AG04449 (cell line): ENCODE measurements at regions not wholly inside any gene's neighbourhood (a gene's known extent, or its start where the extent isn't known, plus 50 kb on each side); places are given as distances from the start of the nearest gene placed in this dataset.
A peak's percentile ranks its signal among the peaks of the same experiment; 100 is the strongest.

ENCODE experiments used
- CTCF ChIA-PET: fragments of 350-600 bp; formaldehyde crosslinking; extraction: SDS; loops from one replicate; lab custom pipeline; 2021; ENCODE audit warnings: antibody characterized with exemption; lab: Yijun Ruan, JAX
- POLR2A ChIA-PET: fragments of 400-600, 350-600 bp; formaldehyde crosslinking; extraction: SDS; loops from one replicate; lab custom pipeline; 2020; ENCODE audit warnings: antibody characterized with exemption, inconsistent platforms; lab: Yijun Ruan, JAX
- DNase-seq: peaks from one replicate; pipeline ENCODE4 v3.0.0-alpha.2; 2010; ENCODE audit warnings: low read depth, low spot score
- H3K4me3 ChIP-seq: 2 replicates; pipeline ENCODE4 v1.5.1; 2011; ENCODE audit warnings: low read depth, mild to moderate bottlenecking, control low read depth, low read length
- TF ChIP-seq, protein P1 (sequence below): IDR thresholded peaks from one replicate; pipeline ENCODE4 v1.5.1; 2011; ENCODE audit warnings: mild to moderate bottlenecking, moderate library complexity, low read length, control low read depth, inconsistent platforms; ENCODE audit not compliant: insufficient read depth; ENCODE audit errors: missing control alignments

DNA sequence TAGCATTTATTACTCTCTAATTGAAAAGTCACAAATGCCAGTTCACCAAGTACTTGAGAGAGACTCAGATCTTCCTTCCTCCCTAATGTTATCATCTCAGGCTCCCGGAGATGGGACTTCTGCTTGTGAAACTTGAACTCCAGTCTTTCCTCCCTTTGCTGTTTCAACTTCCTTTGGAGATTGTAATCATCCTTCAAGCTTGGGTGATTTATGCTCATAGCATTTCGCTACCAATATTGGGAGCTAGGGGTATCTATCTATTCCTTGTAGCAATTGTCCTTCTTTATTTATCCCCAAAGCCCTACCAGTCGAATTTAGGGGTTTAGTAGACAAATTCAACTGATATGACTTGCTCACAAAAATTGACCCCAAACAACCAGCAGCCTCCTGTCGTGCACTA, 117.9 kb upstream of the STARD3NL start:
- no peak overlapping the region for H3K4me3 ChIP-seq
- CTCF ChIA-PET: no interaction called here
- TF ChIP-seq, protein P1, sequence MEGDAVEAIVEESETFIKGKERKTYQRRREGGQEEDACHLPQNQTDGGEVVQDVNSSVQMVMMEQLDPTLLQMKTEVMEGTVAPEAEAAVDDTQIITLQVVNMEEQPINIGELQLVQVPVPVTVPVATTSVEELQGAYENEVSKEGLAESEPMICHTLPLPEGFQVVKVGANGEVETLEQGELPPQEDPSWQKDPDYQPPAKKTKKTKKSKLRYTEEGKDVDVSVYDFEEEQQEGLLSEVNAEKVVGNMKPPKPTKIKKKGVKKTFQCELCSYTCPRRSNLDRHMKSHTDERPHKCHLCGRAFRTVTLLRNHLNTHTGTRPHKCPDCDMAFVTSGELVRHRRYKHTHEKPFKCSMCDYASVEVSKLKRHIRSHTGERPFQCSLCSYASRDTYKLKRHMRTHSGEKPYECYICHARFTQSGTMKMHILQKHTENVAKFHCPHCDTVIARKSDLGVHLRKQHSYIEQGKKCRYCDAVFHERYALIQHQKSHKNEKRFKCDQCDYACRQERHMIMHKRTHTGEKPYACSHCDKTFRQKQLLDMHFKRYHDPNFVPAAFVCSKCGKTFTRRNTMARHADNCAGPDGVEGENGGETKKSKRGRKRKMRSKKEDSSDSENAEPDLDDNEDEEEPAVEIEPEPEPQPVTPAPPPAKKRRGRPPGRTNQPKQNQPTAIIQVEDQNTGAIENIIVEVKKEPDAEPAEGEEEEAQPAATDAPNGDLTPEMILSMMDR: no peak
- POLR2A ChIA-PET: no interaction called here
- DNase-seq: no peak

DNA sequence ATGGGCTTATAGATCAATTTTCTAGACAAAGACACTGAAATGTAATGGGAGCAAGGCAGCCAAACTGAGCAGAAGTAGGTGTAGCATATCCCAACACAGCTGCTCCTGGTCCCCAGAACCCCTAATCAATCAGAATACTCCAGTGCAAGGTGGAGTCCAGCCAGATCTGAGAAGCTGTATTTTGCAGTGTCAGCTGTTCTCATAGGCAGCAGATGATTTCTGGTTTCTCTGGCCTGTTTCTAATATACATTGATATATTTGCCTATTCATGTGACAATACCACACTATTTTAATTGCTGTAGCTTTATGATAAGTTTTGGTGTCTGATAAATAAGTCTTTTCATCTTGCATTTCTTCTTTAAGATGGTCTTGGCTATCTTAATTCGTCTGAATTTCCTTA, 117.4 kb upstream of the STARD3NL start:
- CTCF ChIA-PET: no interaction called here
- POLR2A ChIA-PET: no interaction called here
- no peak for DNase-seq
- TF ChIP-seq, protein P1: no peak
- H3K4me3 ChIP-seq: no peak overlapping the region

DNA sequence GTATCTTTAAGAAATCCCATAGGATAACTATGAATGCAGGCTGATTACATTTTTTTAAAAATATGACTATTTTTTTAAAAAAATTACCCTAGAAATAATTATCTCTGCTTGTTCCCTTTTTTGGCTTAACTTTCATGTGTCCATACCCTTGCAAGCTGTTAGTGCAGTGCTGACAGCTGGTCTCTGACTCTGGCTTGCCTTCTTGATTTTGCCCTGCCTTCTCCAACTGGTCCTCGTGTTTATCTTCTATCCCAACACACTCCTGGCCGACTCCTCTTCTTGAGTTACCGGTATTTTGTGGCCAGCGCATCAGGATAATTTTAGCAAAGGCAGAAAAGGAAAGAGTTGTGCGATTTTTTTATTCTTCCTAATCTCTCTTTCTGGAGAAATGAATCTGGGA, 111.7 kb upstream of the STARD3NL start:
- H3K4me3 ChIP-seq: no peak overlapping the region
- POLR2A ChIA-PET: no interaction called here
- no peak for DNase-seq
- TF ChIP-seq, protein P1: no peak
- CTCF ChIA-PET: no interaction called here

DNA sequence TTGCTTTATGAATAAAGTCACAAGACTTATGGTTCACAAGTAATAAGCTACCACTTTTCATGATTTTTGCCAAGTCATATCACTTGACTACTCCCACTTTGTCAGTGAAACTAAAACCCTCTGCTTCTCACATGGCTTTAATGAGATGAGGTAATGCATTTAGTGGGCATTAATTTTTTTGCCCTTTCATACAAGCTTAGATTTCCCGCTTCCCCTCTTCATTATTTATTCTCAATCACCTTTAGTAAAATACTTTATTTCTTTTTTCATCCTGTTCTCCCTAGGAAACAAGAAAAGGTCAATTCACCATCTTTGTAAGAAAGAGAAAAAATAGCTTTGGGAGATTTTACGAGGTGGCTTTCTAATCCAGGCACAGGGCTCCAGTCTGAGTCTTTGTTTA, 109.6 kb upstream of the STARD3NL start:
- no peak overlapping the region for H3K4me3 ChIP-seq
- ChIA-PET POLR2A (no interaction called here), CTCF (no interaction called here)
- DNase-seq: no peak
- TF ChIP-seq, protein P1: no peak

DNA sequence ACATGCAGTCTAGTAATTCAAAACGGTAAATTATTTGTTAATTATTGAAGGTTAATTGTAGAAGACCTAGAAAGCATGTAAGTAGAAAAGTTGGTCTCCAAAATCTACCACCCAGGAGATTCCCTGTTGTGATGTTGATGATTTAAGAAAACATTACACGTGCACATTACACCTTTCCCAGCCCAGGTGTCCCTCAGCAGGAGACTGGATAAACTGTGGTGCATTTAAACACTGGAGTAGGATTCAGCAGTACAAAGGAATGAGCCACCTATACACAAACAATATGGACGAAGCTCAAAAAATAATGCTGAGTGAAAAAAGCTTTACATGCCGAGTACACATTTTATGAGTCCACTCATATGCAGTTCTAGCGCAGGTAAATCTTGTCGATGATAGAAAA, 109.0 kb upstream of the STARD3NL start:
- POLR2A ChIA-PET: no interaction called here
- no peak overlapping the region for H3K4me3 ChIP-seq
- no peak for DNase-seq
- CTCF ChIA-PET: interaction anchor here (0.6 to 0.8 kb wide), 2 partner anchors 10 to 39 kb away, joined by 3 read pairs; no protein-coding TSS in a partner anchor
- TF ChIP-seq, protein P1: no peak

DNA sequence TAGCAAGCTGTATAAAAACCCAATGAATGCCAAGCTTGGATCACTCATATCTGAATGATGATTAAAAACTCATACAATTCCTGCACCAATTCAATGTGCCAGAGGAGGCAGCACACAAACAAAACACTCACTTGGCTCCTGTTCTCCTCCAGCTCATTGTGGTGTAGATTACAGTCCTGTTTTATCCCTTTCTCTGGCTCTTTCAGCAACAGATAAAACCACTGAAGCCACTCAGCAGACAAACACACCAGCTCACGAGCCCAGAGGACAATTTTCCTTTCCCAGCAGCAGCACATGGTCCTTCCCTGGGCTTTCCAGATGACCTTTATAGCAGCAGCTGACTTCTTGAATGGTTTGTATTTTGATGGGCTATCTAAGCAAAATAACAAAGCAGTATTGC, 107.3 kb upstream of the STARD3NL start:
- POLR2A ChIA-PET: no interaction called here
- CTCF ChIA-PET: no interaction called here
- H3K4me3 ChIP-seq: no peak overlapping the region
- TF ChIP-seq, protein P1: peak; percentile 34
- DNase-seq: no peak

DNA sequence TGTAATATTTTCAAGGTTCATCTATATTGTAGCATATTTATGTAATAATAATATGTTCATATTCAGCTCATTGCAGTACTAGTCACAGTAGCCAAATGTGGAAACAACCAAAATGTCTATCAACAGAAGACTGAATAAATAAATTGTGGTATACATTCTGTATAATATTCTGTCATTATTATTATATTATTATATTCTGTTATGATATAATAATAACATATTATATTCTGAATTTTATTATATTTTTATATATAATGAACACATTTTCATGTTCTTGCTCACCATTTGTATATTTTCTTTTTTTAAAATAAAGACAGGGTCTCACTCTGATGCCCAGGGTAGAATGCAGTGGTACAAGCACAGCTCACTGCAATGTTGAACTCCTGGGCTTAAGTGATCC, 91.2 kb upstream of the STARD3NL start:
- no peak for DNase-seq
- ChIA-PET POLR2A (no interaction called here), CTCF (interaction anchor here (2.4 kb wide), 1 partner anchor 21 kb away, joined by 14 read pairs; no protein-coding TSS in a partner anchor)
- TF ChIP-seq, protein P1: no peak
- H3K4me3 ChIP-seq: no peak overlapping the region
